Body of pancreas (tissue), 4 donors: ENCODE measurements at regions not wholly inside any gene's neighbourhood (a gene's known extent, or its start where the extent isn't known, plus 50 kb on each side); places are given as distances from the start of the nearest gene placed in this dataset.

Experiments used
- ATAC-seq: fragments of 150-250 bp; one replicate; pipeline ENCODE4 v1.9.1; 2016
- DNase-seq, 4 donors: peaks; one replicate each; pipeline ENCODE4 v3.0.0-alpha.2; 2019
- H3K27ac ChIP-seq, 4 donors: fragments of 200-600 bp; sonication (generic); 1 replicate in 3 of 4; 2 replicates in 1 of 4; pipeline versions ENCODE4 v1.5.1 to v1.6.1; 2016 to 2019; ENCODE audit warnings: mild to moderate bottlenecking in 1 of 4, mixed read lengths in 1 of 4, moderate library complexity in 1 of 4
- H3K27me3 ChIP-seq, 2 donors: fragments of 200-600 bp; sonication (generic); one replicate each; pipeline ENCODE4 v1.6.0; 2016; ENCODE audit warnings: mild to moderate bottlenecking in 1 of 2
- H3K36me3 ChIP-seq, 2 donors: fragments of 200-600 bp; sonication (generic); replicated peaks in 1 of 2; 2 replicates each; pipeline ENCODE4 v1.5.1; 2016; ENCODE audit warnings: low read depth in 2 of 2; ENCODE audit not compliant: insufficient read depth in 1 of 2
- H3K4me1 ChIP-seq: fragments of 200-600 bp; sonication (generic); one replicate; pipeline ENCODE4 v1.6.0; 2016
- H3K4me3 ChIP-seq, 2 donors: fragments of 200-600 bp; sonication (generic); 1 replicate in 1 of 2; 2 replicates in 1 of 2; pipeline ENCODE4 v1.5.1; 2016 to 2019
- H3K9me3 ChIP-seq, 3 donors: fragments of 200-600 bp; sonication (generic); 1 replicate in 2 of 3; 2 replicates in 1 of 3; pipeline ENCODE4 v1.5.1; 2016
- POLR2A ChIP-seq, 3 donors: fragments of 450-650 bp; IDR thresholded peaks; one replicate each; pipeline ENCODE4 v1.6.1; 2016; ENCODE audit warnings: antibody characterized with exemption in 3 of 3, mild to moderate bottlenecking in 2 of 3
- WGBS, 2 donors: methylation state at CpG; one replicate each; pipeline ENCODE4 v1.1.5; 2017; 5-methylcytosine and 5-hydroxymethylcytosine counted together
- intact Hi-C: fragments of 100-400 bp; cut with DNase I; formaldehyde crosslinking; loops from one replicate; pipeline ENCODE4 v1.15.1; 2023
- TF ChIP-seq, protein P1 (sequence below), 7 experiments: fragments of 450-650 bp in 4 of 7; fragments of 200-600 bp in 3 of 7; sonication (generic) in 3 of 7; IDR thresholded peaks; one replicate each; pipeline ENCODE4 v1.5.1; 2016 to 2019; ENCODE audit warnings: antibody characterized with exemption in 7 of 7

DNA sequence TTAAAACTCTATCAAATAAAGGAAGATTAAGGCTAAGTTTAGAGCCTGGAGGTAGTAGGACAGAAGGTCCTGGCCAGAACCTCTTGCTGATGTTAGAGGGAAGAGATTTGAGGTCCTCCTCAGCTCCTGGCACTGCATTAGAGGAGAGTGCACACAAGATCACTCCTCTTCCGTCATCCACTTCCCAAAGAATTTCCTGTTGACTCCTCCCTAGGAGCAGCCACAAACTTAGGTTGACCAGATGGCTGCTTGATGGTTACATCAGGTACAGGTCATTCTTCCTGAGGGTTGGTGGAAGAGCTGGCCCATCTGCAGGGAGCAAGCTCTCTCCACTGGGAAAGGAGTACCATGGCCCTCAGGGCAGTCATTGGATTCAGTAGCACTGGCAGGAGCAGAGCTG, 93.9 kb upstream of the IL33 start:
- TF ChIP-seq, protein P1, sequence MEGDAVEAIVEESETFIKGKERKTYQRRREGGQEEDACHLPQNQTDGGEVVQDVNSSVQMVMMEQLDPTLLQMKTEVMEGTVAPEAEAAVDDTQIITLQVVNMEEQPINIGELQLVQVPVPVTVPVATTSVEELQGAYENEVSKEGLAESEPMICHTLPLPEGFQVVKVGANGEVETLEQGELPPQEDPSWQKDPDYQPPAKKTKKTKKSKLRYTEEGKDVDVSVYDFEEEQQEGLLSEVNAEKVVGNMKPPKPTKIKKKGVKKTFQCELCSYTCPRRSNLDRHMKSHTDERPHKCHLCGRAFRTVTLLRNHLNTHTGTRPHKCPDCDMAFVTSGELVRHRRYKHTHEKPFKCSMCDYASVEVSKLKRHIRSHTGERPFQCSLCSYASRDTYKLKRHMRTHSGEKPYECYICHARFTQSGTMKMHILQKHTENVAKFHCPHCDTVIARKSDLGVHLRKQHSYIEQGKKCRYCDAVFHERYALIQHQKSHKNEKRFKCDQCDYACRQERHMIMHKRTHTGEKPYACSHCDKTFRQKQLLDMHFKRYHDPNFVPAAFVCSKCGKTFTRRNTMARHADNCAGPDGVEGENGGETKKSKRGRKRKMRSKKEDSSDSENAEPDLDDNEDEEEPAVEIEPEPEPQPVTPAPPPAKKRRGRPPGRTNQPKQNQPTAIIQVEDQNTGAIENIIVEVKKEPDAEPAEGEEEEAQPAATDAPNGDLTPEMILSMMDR (IDR thresholded peaks at IDR 0.05) = no peak
- no peak for TF ChIP-seq POLR2A (IDR thresholded peaks at IDR 0.05)
- WGBS, 2 donors = 88 to 93% methylated on average over 1 of the region's 1 CpG
- Histone ChIP-seq H3K27me3 (no peaks in the 10 kb centered on the region), H3K9me3 (no peaks in the 10 kb centered on the region), H3K4me3 (no peak overlapping the region), H3K36me3 (no peaks in the 10 kb centered on the region), H3K4me1 (no peaks in the 10 kb centered on the region), H3K27ac (no peak overlapping the region)
- intact Hi-C loops = no loop called here
- no peak for ATAC-seq
- no peak for DNase-seq

DNA sequence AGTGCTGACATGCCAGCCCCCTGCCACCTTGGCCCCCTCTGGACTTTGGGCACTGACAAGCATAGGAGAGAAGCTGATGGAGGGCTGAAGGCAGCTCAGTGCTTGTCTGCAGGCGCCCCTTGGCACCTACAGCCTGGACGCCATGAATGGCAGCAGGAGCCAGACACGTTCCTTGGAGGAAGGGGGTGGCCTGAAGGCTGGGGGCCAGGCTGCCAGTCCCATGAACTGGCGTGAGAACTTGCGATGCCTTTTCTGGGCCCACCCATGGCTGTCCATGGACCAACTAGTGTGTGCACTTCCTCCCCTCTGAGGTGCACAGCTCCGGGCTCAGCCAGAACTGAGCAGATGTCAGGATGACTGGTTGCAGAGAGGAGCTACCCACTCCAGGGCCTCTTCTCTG, 99.0 kb upstream of the RANBP6 start:
- TF ChIP-seq, protein P1 (IDR thresholded peaks at IDR 0.05) = no peak
- no peak for TF ChIP-seq POLR2A (IDR thresholded peaks at IDR 0.05)
- H3K4me1 ChIP-seq = no peaks in the 10 kb centered on the region
- no peak overlapping the region for H3K27ac ChIP-seq
- 83 to 93% methylated on average over 1 to 6 of the region's 6 CpGs for WGBS, 2 donors
- H3K9me3 ChIP-seq = no peaks in the 10 kb centered on the region
- intact Hi-C loops = no loop called here
- H3K36me3 ChIP-seq = no peaks in the 10 kb centered on the region
- DNase-seq = no peak
- no peaks in the 10 kb centered on the region for H3K27me3 ChIP-seq
- H3K4me3 ChIP-seq = no peak overlapping the region
- no peak for ATAC-seq

DNA sequence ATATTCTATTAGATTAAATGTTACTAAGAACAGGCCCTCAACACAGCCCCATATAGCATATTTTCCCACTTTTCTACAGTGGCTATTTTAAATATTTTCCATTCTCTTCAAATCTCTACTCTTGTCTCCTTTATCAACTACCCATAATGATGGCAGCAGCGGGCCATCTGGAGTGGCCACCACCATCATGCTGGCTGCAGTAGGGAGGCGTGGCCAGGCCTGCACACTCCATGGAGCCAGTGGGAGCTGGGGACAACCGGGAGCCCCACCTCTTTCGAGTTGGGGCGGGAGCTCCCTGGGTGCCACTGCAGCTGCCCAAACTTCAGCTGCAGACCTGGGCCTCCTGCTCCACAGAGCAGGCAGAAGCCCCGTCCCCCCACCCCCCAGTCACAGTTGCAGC, 98.4 kb upstream of the RANBP6 start:
- intact Hi-C loops = no loop called here
- 60 to 67% methylated on average over 3 to 6 of the region's 6 CpGs for WGBS, 2 donors
- DNase-seq (no peak), ATAC-seq (no peak)
- no peak overlapping the region for H3K27ac ChIP-seq
- H3K9me3 ChIP-seq = no peaks in the 10 kb centered on the region
- H3K27me3 ChIP-seq = no peaks in the 10 kb centered on the region
- H3K4me1 ChIP-seq = no peaks in the 10 kb centered on the region
- no peak overlapping the region for H3K4me3 ChIP-seq
- no peaks in the 10 kb centered on the region for H3K36me3 ChIP-seq
- TF ChIP-seq POLR2A (IDR thresholded peaks at IDR 0.05) = no peak
- TF ChIP-seq, protein P1 (IDR thresholded peaks at IDR 0.05) = no peak

DNA sequence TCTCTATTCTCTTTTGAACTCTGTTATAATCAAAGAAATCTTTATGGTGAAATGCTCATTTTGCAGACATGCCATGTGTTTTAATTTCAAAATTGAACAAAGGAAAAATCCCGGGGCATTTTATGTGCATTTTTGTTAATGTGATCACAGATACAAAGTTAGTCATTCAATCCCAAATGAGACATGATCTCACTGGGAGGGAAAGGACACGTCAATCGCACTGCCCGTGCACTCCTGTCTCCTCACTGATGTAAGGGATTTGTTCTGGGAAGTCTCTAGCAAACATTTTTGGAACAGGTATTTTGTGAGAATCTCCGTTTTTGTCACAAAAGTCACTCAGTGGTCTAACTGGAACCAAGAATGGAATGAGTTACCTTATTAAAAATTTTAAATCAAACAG, 97.9 kb upstream of the RANBP6 start:
- Histone ChIP-seq H3K4me3 (no peak overlapping the region), H3K36me3 (no peaks in the 10 kb centered on the region), H3K27me3 (no peaks in the 10 kb centered on the region), H3K4me1 (no peaks in the 10 kb centered on the region), H3K27ac (no peak overlapping the region), H3K9me3 (no peaks in the 10 kb centered on the region)
- intact Hi-C loops = no loop called here
- 86 to 89% methylated on average over 5 of the region's 5 CpGs for WGBS, 2 donors
- DNase-seq (no peak), ATAC-seq (no peak)
- no peak for TF ChIP-seq POLR2A (IDR thresholded peaks at IDR 0.05)
- TF ChIP-seq, protein P1 (IDR thresholded peaks at IDR 0.05) = no peak

DNA sequence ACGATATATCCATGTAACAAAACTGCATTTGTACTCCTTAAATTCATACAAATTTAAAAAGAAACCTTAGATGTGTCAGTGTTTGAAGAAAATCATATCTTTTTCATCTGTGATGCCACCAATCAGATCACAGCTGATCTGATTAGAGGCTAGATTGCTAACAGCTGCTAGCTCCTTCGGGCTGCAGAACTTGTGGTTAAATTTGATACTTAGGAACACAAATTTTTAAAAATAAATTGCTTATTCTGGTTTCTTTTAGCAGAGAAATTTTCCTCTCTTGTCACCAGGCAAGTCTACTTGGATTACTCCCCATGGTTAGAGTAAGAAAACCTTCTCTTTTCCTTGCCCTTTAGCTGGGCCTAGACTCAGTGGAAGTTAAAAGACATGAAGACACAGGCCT, 94.6 kb upstream of the RANBP6 start:
- intact Hi-C loops = no loop called here
- 84 to 93% methylated on average over 2 of the region's 2 CpGs for WGBS, 2 donors

More for the DNA sequence above, 94.6 kb upstream of the RANBP6 start:
- no peak for DNase-seq
- Histone ChIP-seq H3K27ac (no peak overlapping the region), H3K9me3 (no peaks in the 10 kb centered on the region), H3K27me3 (no peaks in the 10 kb centered on the region), H3K4me1 (no peaks in the 10 kb centered on the region), H3K4me3 (no peak overlapping the region), H3K36me3 (no peaks in the 10 kb centered on the region)
- no peak for ATAC-seq
- no peak for TF ChIP-seq POLR2A (IDR thresholded peaks at IDR 0.05)
- TF ChIP-seq, protein P1 (IDR thresholded peaks at IDR 0.05) = no peak
